HG02884 (cell line): ENCODE measurements at regions not wholly inside any gene's neighbourhood (a gene's known extent, or its start where the extent isn't known, plus 50 kb on each side); places are given as distances from the start of the nearest gene placed in this dataset.
"Not testable (repeated sequence)": the region's sequence is repeated elsewhere in the genome, so short reads cannot be mapped to it uniquely, and the experiment has no call there.

ENCODE experiments used
- ATAC-seq: cut with Tn5 transposase; IDR thresholded peaks from one replicate; pipeline ENCODE4 v1.9.1; 2021; ENCODE audit warnings: mild to moderate bottlenecking, moderate library complexity; ENCODE audit not compliant: unreplicated experiment

- not testable (repeated sequence) for ATAC-seq
These were observed 56.2 kb downstream of the SPATA31A6 start for GRCh38 chr9:42239445-42240260.

GRCh38 chr9:42240261-42240579 is 56.8 kb downstream of the SPATA31A6 start:
- not testable (repeated sequence) for ATAC-seq

DNA sequence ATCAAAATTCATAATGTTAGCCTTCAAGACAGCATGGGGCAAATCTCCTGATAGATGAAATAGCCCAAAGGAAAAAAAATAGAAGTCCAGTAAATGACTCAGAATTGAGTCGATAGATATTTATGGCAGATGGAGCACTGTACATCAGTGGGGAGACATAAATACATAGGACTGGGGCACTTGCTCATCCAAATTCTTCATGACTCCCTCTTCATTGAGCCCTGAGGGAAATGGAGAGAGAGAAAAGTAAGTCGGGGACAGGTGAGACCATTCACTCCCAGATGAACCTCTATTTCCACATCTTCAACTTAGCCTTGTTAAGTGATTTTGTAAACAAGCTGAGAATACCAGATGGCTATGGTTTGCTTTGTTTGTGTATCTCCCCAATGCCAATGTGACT is 59.8 kb downstream of the SPATA31A6 start:
- ATAC-seq: not testable (repeated sequence)

DNA sequence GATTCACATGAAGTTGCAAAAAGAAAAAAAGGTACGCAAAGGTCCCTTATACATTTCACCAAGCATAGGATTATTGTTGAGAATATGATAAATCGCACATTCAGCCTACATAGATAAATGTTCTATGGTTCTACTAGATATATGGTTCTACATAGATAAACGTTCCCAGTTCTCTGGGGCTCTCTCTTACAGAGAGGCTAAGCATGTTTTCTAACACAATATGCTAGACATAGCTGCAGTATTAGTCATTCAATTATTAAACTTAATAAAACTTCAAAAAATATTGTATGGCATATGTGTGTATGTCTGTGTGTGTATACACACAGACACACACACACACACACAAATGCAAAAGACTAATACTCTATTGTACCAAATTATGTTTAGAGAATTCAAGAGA is 60.4 kb downstream of the SPATA31A6 start:
- ATAC-seq: not testable (repeated sequence)

GRCh38 chr9:42268729-42269128 is 85.3 kb downstream of the SPATA31A6 start:
- ATAC-seq: not testable (repeated sequence)

- ATAC-seq: not testable (repeated sequence)
These were observed 85.7 kb downstream of the SPATA31A6 start for GRCh38 chr9:42269171-42269570.

DNA sequence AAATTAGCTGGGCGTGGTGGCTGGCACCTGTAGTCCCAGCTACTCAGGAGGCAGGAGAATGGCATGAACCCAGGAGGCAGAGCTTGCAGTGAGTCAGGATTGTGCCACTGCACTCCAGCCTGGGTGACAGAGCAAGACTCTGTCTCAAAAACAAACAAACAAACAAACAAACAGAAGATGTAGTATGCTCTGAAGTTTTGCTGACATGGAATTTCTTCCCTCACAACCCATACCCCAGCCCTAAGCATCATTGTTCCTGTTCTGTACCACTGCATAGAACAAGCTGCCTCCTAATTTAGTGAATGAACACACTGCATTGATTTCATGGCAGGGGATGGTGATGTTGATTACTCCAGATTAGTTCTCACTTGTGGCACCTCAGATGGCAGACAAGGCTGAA is 89.7 kb downstream of the SPATA31A6 start:
- not testable (repeated sequence) for ATAC-seq

DNA sequence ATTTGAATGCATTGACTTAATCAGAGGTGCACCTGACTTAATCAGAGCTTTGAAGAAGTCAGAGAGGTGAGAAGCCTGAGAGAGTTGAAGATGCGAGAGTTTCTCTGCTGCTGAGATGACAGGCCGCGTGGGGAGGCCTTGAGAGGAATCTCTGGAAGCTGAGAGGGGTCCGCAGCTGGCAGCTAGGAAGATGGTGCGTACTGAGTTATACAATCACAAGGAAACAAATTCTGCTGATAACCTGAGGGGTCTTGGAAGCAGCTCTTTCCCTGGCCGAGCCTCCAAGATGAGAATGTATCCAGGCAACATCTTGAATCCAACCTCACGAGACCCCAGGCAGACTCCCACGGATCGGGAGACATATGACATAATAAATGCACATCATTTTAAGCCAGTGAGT is 91.7 kb downstream of the SPATA31A6 start:
- ATAC-seq: no peak

- ATAC-seq: not testable (repeated sequence)
These were observed 99.2 kb downstream of the SPATA31A6 start for GRCh38 chr9:42282531-42283178.

DNA sequence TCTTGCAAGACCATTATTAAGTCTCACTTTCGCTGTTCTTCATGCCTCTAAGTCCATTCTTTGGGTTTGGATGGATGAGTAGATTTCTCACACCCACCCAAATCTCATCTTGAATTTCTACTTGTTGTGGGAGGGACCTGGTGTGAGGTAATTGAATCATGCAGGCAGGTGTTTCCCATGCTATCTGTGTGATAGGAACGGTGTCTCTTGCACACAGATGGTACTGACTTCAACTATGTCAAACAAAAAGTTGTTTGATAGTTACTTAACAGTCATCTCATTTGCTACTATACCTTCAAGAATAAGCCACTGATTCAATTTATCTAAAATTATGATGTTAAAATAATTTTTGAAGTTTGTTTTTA is 99.7 kb downstream of the SPATA31A6 start:
- not testable (repeated sequence) for ATAC-seq

- ATAC-seq: not testable (repeated sequence)
These were observed 102.8 kb downstream of the SPATA31A6 start for GRCh38 chr9:42286145-42286845.

GRCh38 chr9:42288002-42288864 is 104.8 kb downstream of the SPATA31A6 start:
- not testable (repeated sequence) for ATAC-seq

DNA sequence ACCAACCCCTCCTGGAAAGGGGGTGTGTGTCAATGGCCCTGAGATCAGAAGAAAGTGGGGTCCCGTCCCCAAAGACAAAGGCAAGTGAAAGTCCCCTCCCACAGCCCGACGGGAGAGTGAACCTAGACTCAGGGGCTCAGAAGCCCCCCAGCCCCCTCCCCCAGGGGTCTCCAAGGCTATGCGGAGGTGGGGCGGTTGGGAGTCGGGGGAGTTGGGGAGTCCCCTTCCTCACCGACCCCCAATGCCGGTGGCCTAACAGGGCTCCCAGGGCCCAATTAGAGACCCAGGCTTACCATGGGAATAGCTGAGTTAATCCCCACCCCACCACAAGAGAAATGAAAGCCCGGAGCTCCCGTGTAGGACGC is 105.4 kb downstream of the SPATA31A6 start:
- not testable (repeated sequence) for ATAC-seq

- not testable (repeated sequence) for ATAC-seq
These were observed 116.7 kb downstream of the SPATA31A6 start for GRCh38 chr9:42300124-42300523.

DNA sequence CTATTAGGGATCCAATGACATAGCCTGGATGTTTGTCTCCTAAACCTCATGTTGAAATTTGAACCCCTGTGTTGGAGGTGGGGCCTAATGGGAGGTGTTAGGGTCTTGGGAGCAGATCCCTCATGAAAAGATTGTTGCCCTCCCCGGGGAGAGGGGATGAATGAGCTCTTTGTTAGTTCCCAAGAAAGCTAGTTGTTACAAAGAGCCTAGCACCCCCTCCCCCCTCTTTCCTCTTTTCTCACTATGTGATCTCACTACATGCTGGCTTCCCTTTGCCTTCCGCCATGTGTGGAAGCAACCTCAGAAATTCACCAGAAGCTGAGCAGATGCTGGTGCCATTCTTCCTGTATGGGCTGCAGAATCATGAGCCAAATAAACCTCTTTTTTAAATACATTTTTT is 123.2 kb downstream of the SPATA31A6 start:
- ATAC-seq: not testable (repeated sequence)

- ATAC-seq: not testable (repeated sequence)
These were observed 124.0 kb downstream of the SPATA31A6 start for GRCh38 chr9:42307449-42307848.

- ATAC-seq: not testable (repeated sequence)
These were observed 127.5 kb downstream of the SPATA31A6 start for GRCh38 chr9:42310972-42311371.

DNA sequence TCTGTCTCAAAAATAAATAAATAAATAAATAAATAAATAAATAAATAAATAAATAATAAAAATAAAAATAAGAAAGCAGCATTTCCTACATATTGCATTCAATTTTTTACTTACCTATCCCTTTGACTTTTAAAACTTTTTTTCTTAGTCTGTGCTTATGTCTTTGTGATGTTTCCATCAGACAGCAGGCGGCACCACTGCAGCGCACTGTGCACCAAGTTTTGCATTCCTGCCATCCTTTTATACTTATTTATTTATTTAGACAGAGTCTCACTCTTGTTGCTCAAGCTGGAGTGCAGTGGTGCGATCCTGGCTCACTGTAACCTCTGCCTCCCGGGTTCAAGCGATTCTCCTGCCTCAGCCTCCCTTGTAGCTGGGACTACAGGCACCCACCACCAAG is 132.6 kb downstream of the SPATA31A6 start:
- not testable (repeated sequence) for ATAC-seq

DNA sequence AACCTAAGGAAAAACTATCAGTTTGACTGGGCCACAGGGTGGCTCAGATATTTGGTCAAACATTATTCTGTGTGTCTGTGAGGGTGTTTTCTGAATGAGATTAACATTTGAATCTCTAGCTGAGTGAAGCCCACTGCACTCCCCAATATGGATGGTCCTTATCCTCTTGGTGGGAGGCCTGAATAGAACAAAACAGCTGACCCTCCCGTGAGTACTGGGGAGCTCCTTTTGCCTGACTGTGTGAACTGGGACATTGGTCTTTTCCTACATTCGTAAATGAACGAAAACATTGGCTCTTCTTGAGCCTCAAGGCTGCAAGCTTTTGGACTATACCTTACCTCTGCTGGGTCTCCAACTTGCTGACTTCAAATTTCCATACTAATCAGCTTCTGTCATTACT is 134.2 kb downstream of the SPATA31A6 start:
- not testable (repeated sequence) for ATAC-seq

GRCh38 chr9:42323084-42323809 is 139.8 kb downstream of the SPATA31A6 start:
- not testable (repeated sequence) for ATAC-seq
